MCF 10A (cell line): ENCODE measurements at regions not wholly inside any gene's neighbourhood (a gene's known extent, or its start where the extent isn't known, plus 50 kb on each side); places are given as distances from the start of the nearest gene placed in this dataset.
"Not testable (repeated sequence)": the region's sequence is repeated elsewhere in the genome, so short reads cannot be mapped to it uniquely, and the experiment has no call there.

Experiments used
- BruUV-seq: library from RNA; stranded (reverse); fragments of 400-500 nt; replicated peaks from 2 replicates; lab custom pipeline; 2021; lab: Mats Ljungman, UMichigan
- CTCF ChIA-PET: fragments of 300-600 bp; sonication (Branson Sonifier 250); formaldehyde crosslinking; extraction: SDS; loops from one replicate; lab custom pipeline; 2021; ENCODE audit warnings: antibody characterized with exemption, inconsistent platforms; lab: Yijun Ruan, JAX
- POLR2A ChIA-PET: fragments of 300-600, 350-650 bp; sonication (Branson Sonifier 250); formaldehyde crosslinking; extraction: SDS; loops from one replicate; lab custom pipeline; 2020; ENCODE audit warnings: antibody characterized with exemption, inconsistent platforms; lab: Yijun Ruan, JAX
- DNase-seq: peaks from one replicate; pipeline ENCODE4 v3.0.0-alpha.2; 2018; ENCODE audit not compliant: unreplicated experiment
- H3K27ac Mint-ChIP-seq: one replicate; pipeline ENCODE4 v1.8.0; 2022; ENCODE audit warnings: mild to moderate bottlenecking, low read depth, mixed read lengths; ENCODE audit not compliant: unreplicated experiment
- H3K27me3 Mint-ChIP-seq: one replicate; pipeline ENCODE4 v1.8.0; 2022; ENCODE audit warnings: mixed read lengths; ENCODE audit not compliant: insufficient read depth, unreplicated experiment
- H3K36me3 Mint-ChIP-seq: one replicate; pipeline ENCODE4 v1.8.0; 2022; ENCODE audit warnings: mild to moderate bottlenecking, moderate library complexity, mixed read lengths; ENCODE audit not compliant: insufficient read depth, unreplicated experiment
- H3K4me1 Mint-ChIP-seq: one replicate; pipeline ENCODE4 v1.8.0; 2022; ENCODE audit warnings: mixed read lengths; ENCODE audit not compliant: insufficient read depth, unreplicated experiment
- H3K4me3 Mint-ChIP-seq: one replicate; pipeline ENCODE4 v1.8.0; 2022; ENCODE audit warnings: mild to moderate bottlenecking, moderate library complexity, mixed read lengths; ENCODE audit not compliant: unreplicated experiment
- H3K9me3 Mint-ChIP-seq: one replicate; pipeline ENCODE4 v1.8.0; 2022; ENCODE audit warnings: mixed read lengths; ENCODE audit not compliant: unreplicated experiment
- CTCF ChIP-seq: fragments of 200-600 bp; IDR thresholded peaks from one replicate; pipeline ENCODE4 v1.8.0; 2022; ENCODE audit warnings: antibody characterized with exemption, mild to moderate bottlenecking; ENCODE audit not compliant: unreplicated experiment
- intact Hi-C: fragments of 100-400 bp; cut with micrococcal nuclease; formaldehyde crosslinking; loops from 2 replicates; pipeline ENCODE4 v1.14.1; 2022

- CTCF ChIA-PET: no interaction called here
- intact Hi-C loops: no loop called here
- Mint-ChIP-seq H3K9me3 (peaks cover 6% of the 10 kb centered on the region), H3K36me3 (peaks cover 19% of the 10 kb centered on the region), H3K4me3 (no peak overlapping the region), H3K27me3 (no peaks in the 10 kb centered on the region), H3K4me1 (peaks cover 5% of the 10 kb centered on the region), H3K27ac (peak overlapping the region; percentile 3)
- POLR2A ChIA-PET: interaction anchor here (0.5 to 0.6 kb wide), 2 partner anchors 40 to 70 kb away, joined by 3 to 4 read pairs; no protein-coding TSS in a partner anchor
- TF ChIP-seq CTCF: no peak
- BruUV-seq: no TSS peak
- DNase-seq: no peak
These were observed 99.3 kb downstream of the UTRN start for GRCh38 chr6:144384427-144384826.

- H3K4me3 Mint-ChIP-seq, H3K27me3 Mint-ChIP-seq, H3K27ac Mint-ChIP-seq, DNase-seq, POLR2A ChIA-PET, H3K4me1 Mint-ChIP-seq, BruUV-seq, intact Hi-C loops, CTCF ChIA-PET, H3K9me3 Mint-ChIP-seq: not testable (repeated sequence)
- H3K36me3 Mint-ChIP-seq: peaks cover 19% of the 10 kb centered on the region
These were observed 104.3 kb downstream of the UTRN start for GRCh38 chr6:144389474-144389873.

GRCh38 chr6:144390202-144390601, 105.1 kb downstream of the UTRN start:
- peaks cover 17% of the 10 kb centered on the region for H3K36me3 Mint-ChIP-seq

GRCh38 chr6:144390886-144391285, 105.8 kb downstream of the UTRN start:
- Mint-ChIP-seq H3K4me3 (no peak overlapping the region), H3K4me1 (peaks cover 14% of the 10 kb centered on the region), H3K36me3 (peaks cover 10% of the 10 kb centered on the region), H3K27ac (no peak overlapping the region), H3K9me3 (peaks cover 6% of the 10 kb centered on the region), H3K27me3 (no peaks in the 10 kb centered on the region)
- POLR2A ChIA-PET: interaction anchor here (1.0 kb wide), 1 partner anchor 8 kb away, joined by 3 read pairs; no protein-coding TSS in a partner anchor
- CTCF ChIA-PET: interaction anchor here (0.7 kb wide), 1 partner anchor 11 kb away, joined by 3 read pairs; no protein-coding TSS in a partner anchor
- DNase-seq: no peak
- intact Hi-C loops: no loop called here
- no peak for TF ChIP-seq CTCF
- BruUV-seq: no TSS peak

More at GRCh38 chr6:144390202-144390601, 105.1 kb downstream of the UTRN start:
- no peak for DNase-seq
- CTCF ChIA-PET: interaction anchor here (0.7 kb wide), 1 partner anchor 10 kb away, joined by 3 read pairs; no protein-coding TSS in a partner anchor
- intact Hi-C loops: no loop called here
- H3K27ac Mint-ChIP-seq: no peak overlapping the region
- H3K27me3 Mint-ChIP-seq: no peaks in the 10 kb centered on the region
- H3K4me1 Mint-ChIP-seq: peaks cover 13% of the 10 kb centered on the region
- H3K4me3 Mint-ChIP-seq: no peak overlapping the region
- TF ChIP-seq CTCF: no peak
- BruUV-seq: no TSS peak
- peaks cover 6% of the 10 kb centered on the region for H3K9me3 Mint-ChIP-seq
- POLR2A ChIA-PET: interaction anchor here (1.0 kb wide), 1 partner anchor 8 kb away, joined by 3 read pairs; no protein-coding TSS in a partner anchor
